Colonic mucosa (tissue), 4 donors: ENCODE measurements at regions not wholly inside any gene's neighbourhood (a gene's known extent, or its start where the extent isn't known, plus 50 kb on each side); places are given as distances from the start of the nearest gene placed in this dataset.
"Not testable (repeated sequence)": the region's sequence is repeated elsewhere in the genome, so short reads cannot be mapped to it uniquely, and the experiment has no call there.

Experiments used
- DNase-seq: peaks from one replicate; pipeline ENCODE4 v3.0.0-alpha.2; 2020
- H3K27ac ChIP-seq: fragments of 200-600 bp; one replicate; pipeline ENCODE4 v1.8.0; 2021
- H3K27me3 ChIP-seq: fragments of 200-600 bp; one replicate; pipeline ENCODE4 v1.8.0; 2021
- H3K36me3 ChIP-seq: fragments of 200-600 bp; one replicate; pipeline ENCODE4 v1.8.0; 2021
- H3K4me1 ChIP-seq: fragments of 200-600 bp; one replicate; pipeline ENCODE4 v1.8.0; 2021; ENCODE audit warnings: mild to moderate bottlenecking
- H3K4me3 ChIP-seq: fragments of 200-600 bp; one replicate; pipeline ENCODE4 v1.8.0; 2021
- H3K9ac ChIP-seq, 2 donors: one replicate each; pipeline ENCODE4 v1.7.0; 2013; ENCODE audit warnings: control low read depth in 2 of 2, low read depth in 2 of 2, low read length in 2 of 2
- H3K9me3 ChIP-seq: fragments of 200-600 bp; one replicate; pipeline ENCODE4 v1.8.0; 2021
- intact Hi-C: fragments of 100-400 bp; cut with DNase I; formaldehyde crosslinking; loops from one replicate; pipeline ENCODE4 v1.14.1; 2022
- TF ChIP-seq, protein P1 (sequence below): fragments of 200-600 bp; IDR thresholded peaks from one replicate; pipeline ENCODE4 v1.8.0; 2022; ENCODE audit warnings: antibody characterized with exemption, mild to moderate bottlenecking
- donor health status: healthy.
- donor health status: DM: no; HTN: no; CAD: no.
- donor health status: DM: no; HTN: no; CAD: no.

DNA sequence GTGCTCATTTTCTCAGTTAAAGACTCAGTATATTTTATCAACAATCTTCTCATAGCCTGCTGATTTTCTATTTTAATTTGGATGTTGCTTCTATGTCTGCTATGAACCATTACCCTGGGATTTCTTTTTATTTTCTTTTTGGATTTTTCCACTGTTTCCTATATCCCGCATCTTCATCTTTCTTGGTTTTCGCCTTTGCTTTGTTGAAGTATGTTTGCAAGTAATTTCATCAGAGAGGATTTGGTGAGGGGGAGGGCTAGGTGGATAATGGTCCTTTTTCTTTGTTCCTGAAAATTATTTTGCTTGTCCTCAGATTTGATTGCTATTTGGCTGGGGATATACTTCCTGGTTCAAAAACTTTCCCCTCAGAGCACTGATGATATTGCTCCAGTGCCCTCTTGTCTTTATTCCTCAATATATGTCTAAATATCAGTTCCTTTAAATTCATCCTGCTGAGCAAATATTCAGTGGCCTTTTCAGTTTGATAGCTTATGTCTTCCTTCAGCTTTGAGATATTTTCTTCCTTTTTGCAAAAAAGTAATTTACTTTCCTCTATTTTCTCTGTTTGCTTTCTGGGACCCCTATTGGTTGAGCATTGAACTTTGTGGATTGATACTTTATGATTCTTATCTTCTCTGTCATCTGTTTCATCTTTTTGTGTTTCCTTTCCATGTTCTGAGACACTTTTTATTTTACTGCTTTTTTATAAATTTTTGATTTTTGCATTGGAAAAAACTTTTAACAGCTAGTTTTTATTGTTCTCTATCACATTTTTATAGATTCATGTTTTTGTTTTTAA lies 227.6 kb upstream of the ELL2 start:
- intact Hi-C loops = no loop called here
- TF ChIP-seq, protein P1, sequence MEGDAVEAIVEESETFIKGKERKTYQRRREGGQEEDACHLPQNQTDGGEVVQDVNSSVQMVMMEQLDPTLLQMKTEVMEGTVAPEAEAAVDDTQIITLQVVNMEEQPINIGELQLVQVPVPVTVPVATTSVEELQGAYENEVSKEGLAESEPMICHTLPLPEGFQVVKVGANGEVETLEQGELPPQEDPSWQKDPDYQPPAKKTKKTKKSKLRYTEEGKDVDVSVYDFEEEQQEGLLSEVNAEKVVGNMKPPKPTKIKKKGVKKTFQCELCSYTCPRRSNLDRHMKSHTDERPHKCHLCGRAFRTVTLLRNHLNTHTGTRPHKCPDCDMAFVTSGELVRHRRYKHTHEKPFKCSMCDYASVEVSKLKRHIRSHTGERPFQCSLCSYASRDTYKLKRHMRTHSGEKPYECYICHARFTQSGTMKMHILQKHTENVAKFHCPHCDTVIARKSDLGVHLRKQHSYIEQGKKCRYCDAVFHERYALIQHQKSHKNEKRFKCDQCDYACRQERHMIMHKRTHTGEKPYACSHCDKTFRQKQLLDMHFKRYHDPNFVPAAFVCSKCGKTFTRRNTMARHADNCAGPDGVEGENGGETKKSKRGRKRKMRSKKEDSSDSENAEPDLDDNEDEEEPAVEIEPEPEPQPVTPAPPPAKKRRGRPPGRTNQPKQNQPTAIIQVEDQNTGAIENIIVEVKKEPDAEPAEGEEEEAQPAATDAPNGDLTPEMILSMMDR = no peak
- no peaks in the 10 kb centered on the region for H3K27me3 ChIP-seq
- DNase-seq = no peak
- no peaks in the 10 kb centered on the region for H3K9me3 ChIP-seq
- H3K4me1 ChIP-seq = no peaks in the 10 kb centered on the region
- no peak overlapping the region for H3K9ac ChIP-seq
- no peaks in the 10 kb centered on the region for H3K36me3 ChIP-seq
- no peak overlapping the region for H3K4me3 ChIP-seq
- H3K27ac ChIP-seq = no peak overlapping the region

DNA sequence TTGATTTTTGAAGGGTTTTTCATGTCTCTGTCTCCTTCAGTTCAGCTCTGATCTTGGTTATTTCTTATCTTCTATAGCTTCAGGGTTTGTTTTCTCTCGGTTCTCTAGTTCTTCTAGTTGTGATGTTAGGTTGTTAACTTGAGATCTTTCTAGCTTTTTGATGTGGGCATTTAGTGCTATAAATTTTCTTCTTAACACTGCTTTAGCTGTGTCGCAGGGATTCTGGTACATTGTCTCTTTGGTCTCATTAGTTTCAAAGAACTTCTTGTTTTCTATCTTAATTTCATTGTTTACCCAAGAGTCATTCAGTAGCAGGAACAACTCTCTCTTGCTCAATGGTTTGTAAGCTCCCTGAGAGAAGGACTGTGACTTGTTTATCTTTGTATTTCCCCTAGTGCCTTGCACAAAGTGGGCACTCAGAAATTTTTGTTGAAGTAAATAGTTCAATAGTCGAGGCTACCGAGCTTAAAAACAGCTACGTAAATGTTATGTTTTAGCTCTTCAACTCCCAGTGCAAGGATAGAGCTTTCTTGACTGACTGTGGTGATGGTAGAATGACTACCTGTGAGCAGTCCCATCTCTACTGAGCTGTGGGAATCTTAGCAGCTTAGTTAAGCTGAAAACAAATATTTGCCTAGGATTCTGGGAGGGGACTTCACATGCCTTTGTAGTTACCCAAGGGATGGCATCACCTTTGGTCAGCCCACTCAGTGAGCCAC lies 225.8 kb upstream of the ELL2 start:
- Histone ChIP-seq H3K9me3 (no peaks in the 10 kb centered on the region), H3K9ac (no peak overlapping the region), H3K4me1 (no peaks in the 10 kb centered on the region), H3K4me3 (no peak overlapping the region), H3K27ac (no peak overlapping the region), H3K27me3 (no peaks in the 10 kb centered on the region), H3K36me3 (no peaks in the 10 kb centered on the region)
- TF ChIP-seq, protein P1 = no peak
- intact Hi-C loops = no loop called here
- DNase-seq = no peak

- intact Hi-C loops, H3K27ac ChIP-seq, H3K9me3 ChIP-seq, DNase-seq, H3K36me3 ChIP-seq, H3K27me3 ChIP-seq, H3K4me1 ChIP-seq, H3K9ac ChIP-seq, H3K4me3 ChIP-seq: not testable (repeated sequence)
Measured at GRCh38 chr5:96184510-96184909, 222.9 kb upstream of the ELL2 start.

GRCh38 chr5:96180684-96181435 lies 219.2 kb upstream of the ELL2 start:
- no peak for DNase-seq
- H3K9me3 ChIP-seq = no peaks in the 10 kb centered on the region
- intact Hi-C loops = no loop called here
- H3K4me1 ChIP-seq = no peaks in the 10 kb centered on the region
- no peaks in the 10 kb centered on the region for H3K36me3 ChIP-seq
- H3K27me3 ChIP-seq = no peaks in the 10 kb centered on the region
- no peak overlapping the region for H3K27ac ChIP-seq
- no peak overlapping the region for H3K9ac ChIP-seq
- H3K4me3 ChIP-seq = no peak overlapping the region
- TF ChIP-seq, protein P1 = no peak

GRCh38 chr5:96177303-96177869 lies 215.7 kb upstream of the ELL2 start:
- DNase-seq = no peak
- Histone ChIP-seq H3K9me3 (no peaks in the 10 kb centered on the region), H3K27ac (no peak overlapping the region), H3K4me3 (no peak overlapping the region), H3K9ac (no peak overlapping the region), H3K36me3 (no peaks in the 10 kb centered on the region), H3K27me3 (no peaks in the 10 kb centered on the region), H3K4me1 (no peaks in the 10 kb centered on the region)
- intact Hi-C loops = no loop called here
- TF ChIP-seq, protein P1 = no peak
